Activated naive CD8-positive, alpha-beta T cell treated with anti-CD3 and anti-CD28 coated beads, Interleukin-2, amount 10 ng/mL, durations not matched to agents 7 days and 5 days (primary cell): ENCODE measurements at regions not wholly inside any gene's neighbourhood (a gene's known extent, or its start where the extent isn't known, plus 50 kb on each side); places are given as distances from the start of the nearest gene placed in this dataset.
"Not testable (repeated sequence)": the region's sequence is repeated elsewhere in the genome, so short reads cannot be mapped to it uniquely, and the experiment has no call there.

Source experiments
- ATAC-seq: fragments of 150-1000 bp; cut with Tn5 transposase; one replicate; pipeline ENCODE4 v1.10.0; 2021; ENCODE audit warnings: low read depth, moderate library complexity
- POLR2A ChIA-PET: fragments of 350-600 bp; sonication (Branson Sonifier 250); formaldehyde crosslinking; loops from one replicate; lab custom pipeline; 2021; ENCODE audit warnings: antibody characterized with exemption; lab: Charles Lee
- DNase-seq: peaks from one replicate; pipeline ENCODE4 v3.0.0; 2021
- H3K27ac Mint-ChIP-seq: one replicate; pipeline ENCODE4 v1.8.0; 2022; ENCODE audit warnings: mild to moderate bottlenecking, mixed read lengths
- H3K27me3 Mint-ChIP-seq: one replicate; pipeline ENCODE4 v1.8.0; 2022; ENCODE audit warnings: mild to moderate bottlenecking, moderate library complexity, mixed read lengths
- H3K36me3 Mint-ChIP-seq: one replicate; pipeline ENCODE4 v1.8.0; 2021; ENCODE audit warnings: mild to moderate bottlenecking, mixed read lengths
- H3K4me1 Mint-ChIP-seq: one replicate; pipeline ENCODE4 v1.8.0; 2021; ENCODE audit warnings: mixed read lengths
- H3K4me3 Mint-ChIP-seq: one replicate; pipeline ENCODE4 v1.8.0; 2022; ENCODE audit warnings: mild to moderate bottlenecking, moderate library complexity, mixed read lengths
- H3K9me3 Mint-ChIP-seq: one replicate; pipeline ENCODE4 v1.8.0; 2021; ENCODE audit warnings: mixed read lengths

- POLR2A ChIA-PET: no interaction called here
- H3K27ac Mint-ChIP-seq: no peak overlapping the region
These were observed 778.7 kb upstream of the PCDH20 start for GRCh38 chr13:62194371-62194770.

GRCh38 chr13:62193919-62194318, 778.3 kb upstream of the PCDH20 start:
- ATAC-seq (no peak), DNase-seq (no peak)
- Mint-ChIP-seq H3K36me3 (no peaks in the 10 kb centered on the region), H3K4me3 (no peak overlapping the region), H3K4me1 (no peaks in the 10 kb centered on the region), H3K27me3 (no peaks in the 10 kb centered on the region), H3K27ac (no peak overlapping the region), H3K9me3 (peaks cover 4% of the 10 kb centered on the region)
- POLR2A ChIA-PET: no interaction called here

More at GRCh38 chr13:62194371-62194770, 778.7 kb upstream of the PCDH20 start:
- no peak for DNase-seq
- peaks cover 4% of the 10 kb centered on the region for H3K9me3 Mint-ChIP-seq
- no peaks in the 10 kb centered on the region for H3K4me1 Mint-ChIP-seq
- H3K4me3 Mint-ChIP-seq: no peak overlapping the region
- H3K36me3 Mint-ChIP-seq: no peaks in the 10 kb centered on the region
- no peaks in the 10 kb centered on the region for H3K27me3 Mint-ChIP-seq
- no peak for ATAC-seq

- Mint-ChIP-seq H3K4me1 (no peaks in the 10 kb centered on the region), H3K36me3 (no peaks in the 10 kb centered on the region), H3K27ac (no peak overlapping the region), H3K4me3 (no peak overlapping the region), H3K9me3 (peaks cover 3% of the 10 kb centered on the region), H3K27me3 (no peaks in the 10 kb centered on the region)
- DNase-seq (no peak), ATAC-seq (no peak)
- POLR2A ChIA-PET: no interaction called here
These were observed 770.1 kb upstream of the PCDH20 start for GRCh38 chr13:62185631-62186255.

- Mint-ChIP-seq H3K4me1 (no peaks in the 10 kb centered on the region), H3K4me3 (no peak overlapping the region), H3K27me3 (no peaks in the 10 kb centered on the region), H3K9me3 (no peaks in the 10 kb centered on the region), H3K27ac (no peak overlapping the region), H3K36me3 (no peaks in the 10 kb centered on the region)
- DNase-seq: no peak
- no peak for ATAC-seq
- POLR2A ChIA-PET: no interaction called here
These were observed 760.4 kb upstream of the PCDH20 start for GRCh38 chr13:62176051-62176450.

GRCh38 chr13:62173958-62174357, 758.3 kb upstream of the PCDH20 start:
- Mint-ChIP-seq H3K27ac (no peak overlapping the region), H3K9me3 (peaks cover 3% of the 10 kb centered on the region), H3K4me3 (no peak overlapping the region), H3K36me3 (no peaks in the 10 kb centered on the region), H3K27me3 (no peaks in the 10 kb centered on the region), H3K4me1 (no peaks in the 10 kb centered on the region)
- DNase-seq: no peak
- ATAC-seq: no peak
- POLR2A ChIA-PET: no interaction called here

- no peak overlapping the region for H3K27ac Mint-ChIP-seq
- DNase-seq (no peak), ATAC-seq (no peak)
- H3K4me3 Mint-ChIP-seq: no peak overlapping the region
- POLR2A ChIA-PET: no interaction called here
- H3K36me3 Mint-ChIP-seq: no peaks in the 10 kb centered on the region
- no peaks in the 10 kb centered on the region for H3K4me1 Mint-ChIP-seq
- H3K27me3 Mint-ChIP-seq: no peaks in the 10 kb centered on the region
- H3K9me3 Mint-ChIP-seq: peaks cover 3% of the 10 kb centered on the region
These were observed 756.0 kb upstream of the PCDH20 start for GRCh38 chr13:62171697-62172096.

- POLR2A ChIA-PET: no interaction called here
These were observed 753.2 kb upstream of the PCDH20 start for GRCh38 chr13:62168891-62169290.

GRCh38 chr13:62167650-62168172, 752.1 kb upstream of the PCDH20 start:
- no peak for DNase-seq
- no peak for ATAC-seq
- Mint-ChIP-seq H3K9me3 (peaks cover 7% of the 10 kb centered on the region), H3K4me1 (no peaks in the 10 kb centered on the region), H3K27ac (no peak overlapping the region), H3K36me3 (no peaks in the 10 kb centered on the region), H3K4me3 (no peak overlapping the region), H3K27me3 (no peaks in the 10 kb centered on the region)
- POLR2A ChIA-PET: no interaction called here

More at GRCh38 chr13:62168891-62169290, 753.2 kb upstream of the PCDH20 start:
- H3K4me1 Mint-ChIP-seq: no peaks in the 10 kb centered on the region
- no peak overlapping the region for H3K27ac Mint-ChIP-seq
- ATAC-seq: no peak
- no peak overlapping the region for H3K4me3 Mint-ChIP-seq
- peaks cover 7% of the 10 kb centered on the region for H3K9me3 Mint-ChIP-seq
- H3K27me3 Mint-ChIP-seq: no peaks in the 10 kb centered on the region
- no peaks in the 10 kb centered on the region for H3K36me3 Mint-ChIP-seq
- DNase-seq: no peak

GRCh38 chr13:62162860-62163259, 747.2 kb upstream of the PCDH20 start:
- POLR2A ChIA-PET: no interaction called here
- H3K27me3 Mint-ChIP-seq: no peaks in the 10 kb centered on the region
- no peak for DNase-seq
- H3K36me3 Mint-ChIP-seq: no peaks in the 10 kb centered on the region
- peaks cover 4% of the 10 kb centered on the region for H3K9me3 Mint-ChIP-seq
- H3K27ac Mint-ChIP-seq: no peak overlapping the region
- no peak overlapping the region for H3K4me3 Mint-ChIP-seq
- no peak for ATAC-seq
- no peaks in the 10 kb centered on the region for H3K4me1 Mint-ChIP-seq

GRCh38 chr13:62158520-62158919, 742.9 kb upstream of the PCDH20 start:
- H3K27ac Mint-ChIP-seq: no peak overlapping the region
- H3K36me3 Mint-ChIP-seq: no peaks in the 10 kb centered on the region
- no peak overlapping the region for H3K4me3 Mint-ChIP-seq
- POLR2A ChIA-PET: no interaction called here
- no peaks in the 10 kb centered on the region for H3K27me3 Mint-ChIP-seq
- no peaks in the 10 kb centered on the region for H3K4me1 Mint-ChIP-seq
- DNase-seq (no peak), ATAC-seq (no peak)
- peaks cover 9% of the 10 kb centered on the region for H3K9me3 Mint-ChIP-seq

- H3K4me1 Mint-ChIP-seq, DNase-seq, POLR2A ChIA-PET, H3K36me3 Mint-ChIP-seq, H3K27ac Mint-ChIP-seq, ATAC-seq, H3K4me3 Mint-ChIP-seq, H3K27me3 Mint-ChIP-seq: not testable (repeated sequence)
- peaks cover 18% of the 10 kb centered on the region for H3K9me3 Mint-ChIP-seq
These were observed 736.1 kb upstream of the PCDH20 start for GRCh38 chr13:62151724-62152123.

- H3K4me3 Mint-ChIP-seq: no peak overlapping the region
- no peaks in the 10 kb centered on the region for H3K4me1 Mint-ChIP-seq
- no peak overlapping the region for H3K27ac Mint-ChIP-seq
- POLR2A ChIA-PET: no interaction called here
- ATAC-seq: no peak
- no peak for DNase-seq
- H3K27me3 Mint-ChIP-seq: no peaks in the 10 kb centered on the region
- no peaks in the 10 kb centered on the region for H3K36me3 Mint-ChIP-seq
- peaks cover 12% of the 10 kb centered on the region for H3K9me3 Mint-ChIP-seq
These were observed 726.4 kb upstream of the PCDH20 start for GRCh38 chr13:62142048-62142447.

GRCh38 chr13:62139597-62139996, 723.9 kb upstream of the PCDH20 start:
- no peak overlapping the region for H3K4me3 Mint-ChIP-seq
- H3K27me3 Mint-ChIP-seq: no peaks in the 10 kb centered on the region
- H3K27ac Mint-ChIP-seq: no peak overlapping the region
- DNase-seq (no peak), ATAC-seq (no peak)
- no peaks in the 10 kb centered on the region for H3K4me1 Mint-ChIP-seq
- H3K9me3 Mint-ChIP-seq: peaks cover 7% of the 10 kb centered on the region
- H3K36me3 Mint-ChIP-seq: no peaks in the 10 kb centered on the region
- POLR2A ChIA-PET: no interaction called here

GRCh38 chr13:62137629-62138405, 722.2 kb upstream of the PCDH20 start:
- Mint-ChIP-seq H3K9me3 (peaks cover 4% of the 10 kb centered on the region), H3K27me3 (no peaks in the 10 kb centered on the region), H3K4me3 (no peak overlapping the region), H3K4me1 (no peaks in the 10 kb centered on the region), H3K27ac (no peak overlapping the region), H3K36me3 (no peaks in the 10 kb centered on the region)
- no peak for ATAC-seq
- DNase-seq: no peak
- POLR2A ChIA-PET: no interaction called here
